Fibroblast of mammary gland (primary cell): ENCODE measurements at regions not wholly inside any gene's neighbourhood (a gene's known extent, or its start where the extent isn't known, plus 50 kb on each side); places are given as distances from the start of the nearest gene placed in this dataset.

Experiments
- DNase-seq: peaks from one replicate; pipeline ENCODE4 v3.0.0-alpha.2; 2010; ENCODE audit warnings: low read depth
- H3K4me3 ChIP-seq: 2 replicates; pipeline ENCODE4 v1.5.1; 2011; ENCODE audit warnings: low read depth, mild to moderate bottlenecking, low read length, moderate library complexity; ENCODE audit not compliant: control insufficient read depth
- CTCF ChIP-seq: conservative IDR thresholded peaks from 2 replicates; pipeline ENCODE4 v1.5.1; 2011; ENCODE audit warnings: low read depth, low read length, inconsistent platforms; ENCODE audit not compliant: control insufficient read depth, insufficient read depth

GRCh38 chr5:118761814-118762213 lies 226.5 kb downstream of the DTWD2 start:
- H3K4me3 ChIP-seq: no peak overlapping the region
- no peak for DNase-seq
- TF ChIP-seq CTCF: no peak

- TF ChIP-seq CTCF: no peak
- no peak for DNase-seq
- H3K4me3 ChIP-seq: no peak overlapping the region
Measured at GRCh38 chr5:118752969-118753368, 235.4 kb downstream of the DTWD2 start.

DNA sequence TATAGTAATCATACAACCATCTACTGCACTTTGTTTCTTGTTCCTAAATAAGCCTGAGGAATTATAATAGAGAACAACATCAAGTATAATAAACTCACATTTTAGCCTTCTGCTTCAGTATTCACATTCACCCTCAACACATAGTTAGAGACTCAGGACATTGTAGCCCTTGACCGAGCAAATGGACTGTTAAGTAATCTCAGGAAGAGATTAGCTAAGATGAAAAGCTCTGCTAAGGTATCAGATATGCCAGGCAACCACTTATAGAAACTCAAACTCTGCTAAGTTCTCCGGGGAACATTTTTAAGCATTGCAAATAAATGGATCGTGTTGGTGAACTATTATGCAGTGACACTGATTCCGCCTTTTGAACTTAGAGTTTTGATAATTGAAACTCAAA lies 252.0 kb downstream of the DTWD2 start:
- H3K4me3 ChIP-seq: no peak overlapping the region
- no peak for DNase-seq
- TF ChIP-seq CTCF: no peak

DNA sequence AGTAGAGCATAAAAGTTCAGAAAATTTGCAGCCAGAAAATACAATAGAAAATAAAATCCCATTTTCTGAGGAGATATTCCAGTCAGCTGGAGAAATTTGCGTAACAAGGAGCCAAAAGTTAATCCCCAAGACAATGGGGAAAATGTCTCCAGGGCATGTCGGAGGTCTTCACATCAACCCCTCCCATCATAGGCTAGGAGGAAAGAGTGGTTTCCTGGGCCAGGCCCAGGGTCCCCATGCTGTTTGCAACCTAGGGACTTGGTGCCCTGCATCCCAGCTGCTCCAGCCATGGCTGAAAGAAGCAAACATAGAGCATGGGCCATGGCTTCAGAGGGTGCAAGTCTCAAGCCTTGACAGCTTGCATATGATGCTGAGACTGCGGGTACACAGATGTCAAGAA lies 255.0 kb downstream of the DTWD2 start:
- no peak for TF ChIP-seq CTCF
- no peak for DNase-seq
- H3K4me3 ChIP-seq: no peak overlapping the region

GRCh38 chr5:118728191-118728590 lies 260.2 kb downstream of the DTWD2 start:
- TF ChIP-seq CTCF: no peak
- no peak overlapping the region for H3K4me3 ChIP-seq
- DNase-seq: no peak

- no peak for DNase-seq
- H3K4me3 ChIP-seq: no peak overlapping the region
- no peak for TF ChIP-seq CTCF
Measured at GRCh38 chr5:118726891-118727290, 261.5 kb downstream of the DTWD2 start.

DNA sequence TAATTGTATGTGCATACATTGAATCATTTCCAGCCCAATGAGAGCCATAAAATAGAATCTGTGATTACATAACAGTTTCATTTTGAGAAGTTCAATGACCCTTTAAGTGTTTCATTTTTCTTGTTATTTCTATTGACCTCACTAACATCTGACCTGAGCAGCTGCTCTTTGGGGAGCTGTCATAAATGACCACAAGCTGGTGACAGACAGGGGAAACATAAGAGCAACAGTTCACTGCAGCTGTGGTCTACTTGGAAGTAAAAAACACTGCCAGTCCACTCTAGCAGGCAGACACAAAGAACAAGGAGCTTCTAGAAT lies 265.4 kb downstream of the DTWD2 start:
- TF ChIP-seq CTCF: no peak
- no peak for DNase-seq
- no peak overlapping the region for H3K4me3 ChIP-seq
